ENCODE measurements at regions not wholly inside any gene's neighbourhood (a gene's known extent, or its start where the extent isn't known, plus 50 kb on each side); places are given as distances from the start of the nearest gene placed in this dataset.

DNA sequence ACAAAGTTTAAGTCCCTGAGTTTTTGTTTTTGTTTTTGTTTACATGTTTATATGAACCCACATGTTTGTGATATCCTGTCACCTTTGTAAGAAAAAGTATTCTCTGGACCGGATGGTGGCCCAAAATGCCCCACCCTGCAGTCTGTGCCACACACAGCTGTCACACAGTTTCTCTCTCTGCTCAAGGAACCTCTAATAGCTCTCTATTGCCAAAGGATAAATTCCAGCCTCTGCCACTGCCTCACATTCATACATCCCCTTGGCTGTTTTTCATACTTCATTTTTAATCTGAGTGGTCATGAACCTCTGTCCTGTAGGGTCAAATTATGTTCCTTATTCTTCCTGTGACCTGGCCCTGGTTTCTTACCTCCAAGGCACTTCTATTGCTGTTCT lies 520.3 kb upstream of the CDH5 start:
- TF ChIP-seq CTCF (IDR thresholded peaks at IDR 0.05) (no peak), POLR2A (IDR thresholded peaks at IDR 0.05) (no peak), EP300 (IDR thresholded peaks at IDR 0.05) (no peak), POLR2AphosphoS5 (IDR thresholded peaks at IDR 0.05) (no peak)

Data from suprapubic skin (tissue), 4 donors.